Progenitor cell of endocrine pancreas (in vitro differentiated cells): ENCODE measurements at regions not wholly inside any gene's neighbourhood (a gene's known extent, or its start where the extent isn't known, plus 50 kb on each side); places are given as distances from the start of the nearest gene placed in this dataset.
"Not testable (repeated sequence)": the region's sequence is repeated elsewhere in the genome, so short reads cannot be mapped to it uniquely, and the experiment has no call there.

ENCODE experiments used
- DNase-seq: peaks from one replicate; pipeline ENCODE4 v3.0.0; 2021; ENCODE audit warnings: low spot score; ENCODE audit not compliant: unreplicated experiment
- H3K27ac Mint-ChIP-seq: 2 replicates; pipeline ENCODE4 v1.8.0; 2021; ENCODE audit warnings: mild to moderate bottlenecking, moderate library complexity, mixed read lengths
- H3K27me3 Mint-ChIP-seq: 2 replicates; pipeline ENCODE4 v1.8.0; 2021; ENCODE audit warnings: mixed read lengths
- H3K36me3 Mint-ChIP-seq: 2 replicates; pipeline ENCODE4 v1.8.0; 2022; ENCODE audit warnings: mixed read lengths; ENCODE audit not compliant: insufficient read depth
- H3K4me1 Mint-ChIP-seq: 2 replicates; pipeline ENCODE4 v1.8.0; 2021; ENCODE audit warnings: low read depth, mixed read lengths
- H3K4me3 Mint-ChIP-seq: 2 replicates; pipeline ENCODE4 v1.8.0; 2021; ENCODE audit warnings: low read depth, mild to moderate bottlenecking, moderate library complexity, mixed read lengths
- H3K9me3 Mint-ChIP-seq: 2 replicates; pipeline ENCODE4 v1.8.0; 2021; ENCODE audit warnings: low read depth, mixed read lengths
- CTCF ChIP-seq: fragments of 200-600 bp; sonication (generic); IDR thresholded peaks from one replicate; pipeline ENCODE4 v1.5.0; 2021; ENCODE audit warnings: antibody characterized with exemption, mild to moderate bottlenecking; ENCODE audit not compliant: unreplicated experiment

GRCh38 chrX:139423186-139423585 lies 107.4 kb upstream of the F9 start:
- H3K27me3 Mint-ChIP-seq: no peaks in the 10 kb centered on the region
- H3K4me1 Mint-ChIP-seq: no peaks in the 10 kb centered on the region
- no peak for DNase-seq
- H3K27ac Mint-ChIP-seq: no peak overlapping the region
- no peak for TF ChIP-seq CTCF
- H3K36me3 Mint-ChIP-seq: no peaks in the 10 kb centered on the region
- no peak overlapping the region for H3K4me3 Mint-ChIP-seq
- H3K9me3 Mint-ChIP-seq: no peaks in the 10 kb centered on the region

DNA sequence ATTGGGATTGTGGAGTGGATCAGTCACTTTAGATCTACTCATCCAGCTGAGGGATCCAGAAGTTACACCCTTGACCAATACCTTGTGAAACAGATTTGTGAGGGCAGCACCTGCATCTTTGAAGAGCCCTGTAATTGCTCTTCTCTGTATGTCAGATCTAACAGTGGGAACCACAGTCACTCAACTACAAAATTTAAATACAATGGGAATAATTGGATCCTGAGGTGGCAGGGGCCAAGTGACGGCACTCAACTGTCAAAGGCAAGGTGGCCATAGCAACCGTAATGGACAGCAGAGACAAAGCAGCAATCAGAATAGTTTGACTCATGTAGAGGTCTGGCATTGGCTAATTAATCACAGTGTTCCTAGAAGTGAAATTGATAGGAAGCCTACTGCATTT lies 132.3 kb upstream of the F9 start:
- not testable (repeated sequence) for H3K27ac Mint-ChIP-seq, DNase-seq, H3K4me1 Mint-ChIP-seq, H3K9me3 Mint-ChIP-seq, H3K27me3 Mint-ChIP-seq, H3K4me3 Mint-ChIP-seq, H3K36me3 Mint-ChIP-seq

DNA sequence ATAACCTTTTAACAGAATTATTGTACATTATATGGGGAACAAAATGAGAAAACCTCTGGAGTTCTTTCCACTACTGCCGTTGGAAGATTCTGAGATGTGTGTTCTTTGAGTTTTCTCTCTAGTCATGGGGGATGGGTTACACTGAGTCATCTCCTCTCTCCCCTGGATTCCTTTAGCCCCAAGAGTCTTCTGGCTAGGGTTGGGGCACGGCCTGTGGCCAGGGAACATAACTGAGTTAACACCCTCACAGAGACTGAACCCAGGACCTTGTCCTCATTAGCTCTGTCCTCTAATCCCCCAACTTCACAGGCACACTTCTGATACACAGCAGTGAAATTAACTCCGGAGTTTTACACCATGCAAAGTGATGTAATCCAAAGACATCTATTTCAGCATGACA lies 142.3 kb upstream of the F9 start:
- Mint-ChIP-seq H3K27ac (no peak overlapping the region), H3K4me3 (no peak overlapping the region)

GRCh38 chrX:139382529-139382928 lies 148.0 kb upstream of the F9 start:
- Mint-ChIP-seq H3K4me3 (no peak overlapping the region), H3K4me1 (peaks cover 3% of the 10 kb centered on the region), H3K27ac (no peak overlapping the region), H3K9me3 (no peaks in the 10 kb centered on the region), H3K36me3 (no peaks in the 10 kb centered on the region), H3K27me3 (no peaks in the 10 kb centered on the region)
- TF ChIP-seq CTCF: no peak
- no peak for DNase-seq

More for the DNA sequence above, 142.3 kb upstream of the F9 start:
- H3K9me3 Mint-ChIP-seq: no peaks in the 10 kb centered on the region
- H3K27me3 Mint-ChIP-seq: no peaks in the 10 kb centered on the region
- H3K4me1 Mint-ChIP-seq: peaks cover 3% of the 10 kb centered on the region
- no peaks in the 10 kb centered on the region for H3K36me3 Mint-ChIP-seq
- no peak for TF ChIP-seq CTCF
- no peak for DNase-seq

GRCh38 chrX:139376547-139376946 lies 154.0 kb upstream of the F9 start:
- not testable (repeated sequence) for H3K36me3 Mint-ChIP-seq, DNase-seq, H3K27me3 Mint-ChIP-seq, H3K4me3 Mint-ChIP-seq, H3K27ac Mint-ChIP-seq, H3K9me3 Mint-ChIP-seq, H3K4me1 Mint-ChIP-seq

DNA sequence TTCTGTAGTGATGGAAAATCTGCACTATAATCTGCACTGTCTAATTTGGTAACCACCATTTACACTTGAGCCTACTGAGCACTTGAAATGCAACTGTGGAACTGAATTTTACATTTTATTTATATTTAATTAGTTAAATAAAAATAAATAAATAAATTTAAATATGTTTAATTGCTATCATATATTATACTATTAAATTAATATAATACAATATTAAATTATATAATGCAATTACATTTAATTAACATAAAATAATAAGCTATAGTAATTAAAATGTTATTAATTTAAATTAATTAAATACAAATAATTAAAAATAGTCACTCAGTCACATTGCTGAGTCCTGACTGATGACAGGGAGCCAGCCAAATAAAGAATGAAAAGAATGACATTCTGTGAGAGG lies 170.2 kb upstream of the F9 start:
- Mint-ChIP-seq H3K4me3 (no peak overlapping the region), H3K27ac (no peak overlapping the region)
- TF ChIP-seq CTCF: no peak

DNA sequence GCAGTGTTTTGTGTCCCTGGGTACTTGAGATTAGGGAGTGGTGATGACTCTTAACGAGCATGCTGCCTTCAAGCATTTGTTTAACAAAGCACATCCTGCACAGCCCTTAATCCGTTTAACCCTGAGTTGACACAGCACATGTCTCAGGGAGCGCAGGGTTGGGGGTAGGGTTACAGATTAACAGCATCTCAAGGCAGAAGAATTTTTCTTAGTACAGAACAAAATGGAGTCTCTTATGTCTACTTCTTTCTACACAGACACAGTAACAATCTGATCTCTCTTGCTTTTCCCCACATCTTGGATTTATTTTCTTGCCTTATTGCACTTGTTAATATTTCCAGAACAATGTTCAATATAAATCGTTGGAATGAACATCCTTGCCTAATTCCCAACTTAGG lies 187.9 kb upstream of the F9 start:
- H3K9me3 Mint-ChIP-seq, H3K4me3 Mint-ChIP-seq, H3K27me3 Mint-ChIP-seq, H3K27ac Mint-ChIP-seq, DNase-seq, H3K36me3 Mint-ChIP-seq: not testable (repeated sequence)
- peaks cover 17% of the 10 kb centered on the region for H3K4me1 Mint-ChIP-seq

More for the DNA sequence above, 170.2 kb upstream of the F9 start:
- Mint-ChIP-seq H3K9me3 (peaks cover 7% of the 10 kb centered on the region), H3K36me3 (no peaks in the 10 kb centered on the region), H3K27me3 (no peaks in the 10 kb centered on the region), H3K4me1 (no peaks in the 10 kb centered on the region)
- no peak for DNase-seq

DNA sequence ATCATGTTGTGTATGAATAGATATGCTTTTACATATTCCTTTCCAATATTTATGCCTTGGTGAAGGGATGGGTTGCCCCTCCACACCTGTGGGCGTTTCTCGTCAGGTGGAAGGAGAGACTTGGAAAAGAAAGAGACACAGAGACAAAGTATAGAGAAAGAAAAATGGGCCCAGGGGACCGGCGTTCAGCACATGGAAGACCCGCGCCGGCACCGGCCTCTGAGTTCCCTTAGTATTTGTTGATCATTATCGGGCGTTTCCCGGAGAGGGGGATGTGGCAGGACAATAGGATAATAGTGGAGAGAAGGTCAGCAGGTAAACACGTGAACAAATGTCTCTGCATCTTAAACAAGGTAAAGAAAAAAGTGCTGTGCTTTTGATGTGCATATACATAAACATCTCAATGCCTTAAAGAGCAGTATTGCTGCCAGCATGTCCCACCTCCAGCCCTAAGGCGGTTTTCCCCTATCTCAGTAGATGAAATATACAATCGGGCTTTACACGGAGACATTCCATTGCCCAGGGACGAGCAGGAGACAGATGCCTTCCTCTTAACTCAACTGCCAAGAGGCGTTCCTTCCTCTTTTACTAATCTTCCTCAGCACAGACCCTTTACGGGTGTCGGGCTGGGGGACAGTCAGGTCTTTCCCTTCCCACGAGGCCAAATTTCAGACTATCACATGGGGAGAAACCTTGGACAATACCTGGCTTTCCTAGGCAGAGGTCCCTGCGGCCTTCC lies 188.5 kb upstream of the F9 start:
- not testable (repeated sequence) for H3K27me3 Mint-ChIP-seq, DNase-seq, H3K9me3 Mint-ChIP-seq, H3K36me3 Mint-ChIP-seq
- peak overlapping the region; percentile 60 for H3K4me3 Mint-ChIP-seq
- peaks cover 17% of the 10 kb centered on the region for H3K4me1 Mint-ChIP-seq
- peak overlapping the region; percentile 5 for H3K27ac Mint-ChIP-seq
